GM21447 (cell line): ENCODE measurements at regions not wholly inside any gene's neighbourhood (a gene's known extent, or its start where the extent isn't known, plus 50 kb on each side); places are given as distances from the start of the nearest gene placed in this dataset.
"Not testable (repeated sequence)": the region's sequence is repeated elsewhere in the genome, so short reads cannot be mapped to it uniquely, and the experiment has no call there.

Experiments used
- ATAC-seq: cut with Tn5 transposase; IDR thresholded peaks from one replicate; pipeline ENCODE4 v1.9.1; 2021; ENCODE audit not compliant: unreplicated experiment

DNA sequence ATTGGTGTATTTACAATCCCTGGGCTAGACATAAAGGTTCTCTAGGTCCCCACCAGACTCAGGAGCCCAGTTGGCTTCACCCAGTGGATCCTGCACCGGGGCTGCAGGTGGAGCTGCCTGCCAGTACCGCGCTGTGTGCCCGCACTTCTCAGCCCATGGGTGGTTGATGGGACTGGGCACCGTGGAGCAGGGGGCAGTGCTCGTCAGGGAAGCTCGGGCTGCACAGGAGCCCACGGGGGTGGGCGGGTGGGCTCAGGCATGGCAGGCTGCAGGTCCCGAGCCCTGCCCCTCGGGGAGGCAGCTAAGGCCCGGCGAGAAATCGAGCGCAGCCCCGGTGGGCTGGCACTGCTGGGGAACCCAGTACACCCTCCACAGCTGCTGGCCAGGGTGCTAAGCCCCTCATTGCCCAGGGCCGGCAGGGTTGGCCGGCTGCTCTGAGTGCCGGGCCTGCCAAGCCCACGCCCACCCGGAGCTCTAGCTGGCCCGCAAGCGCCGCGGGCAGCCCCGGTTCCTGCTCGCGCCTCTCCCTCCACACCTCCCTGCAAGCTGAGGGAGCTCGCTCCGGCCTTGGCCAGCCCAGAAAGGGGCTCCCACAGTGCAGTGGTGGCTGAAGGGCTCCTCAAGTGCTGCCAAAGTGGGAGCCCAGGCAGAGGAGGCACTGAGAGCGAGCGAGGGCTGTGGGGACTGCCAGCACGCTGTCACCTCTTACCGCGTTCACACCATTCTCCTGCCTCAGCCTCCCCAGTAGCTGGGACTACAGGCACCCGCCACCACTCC is 353.5 kb upstream of the HS6ST1 start:
- ATAC-seq: not testable (repeated sequence)

DNA sequence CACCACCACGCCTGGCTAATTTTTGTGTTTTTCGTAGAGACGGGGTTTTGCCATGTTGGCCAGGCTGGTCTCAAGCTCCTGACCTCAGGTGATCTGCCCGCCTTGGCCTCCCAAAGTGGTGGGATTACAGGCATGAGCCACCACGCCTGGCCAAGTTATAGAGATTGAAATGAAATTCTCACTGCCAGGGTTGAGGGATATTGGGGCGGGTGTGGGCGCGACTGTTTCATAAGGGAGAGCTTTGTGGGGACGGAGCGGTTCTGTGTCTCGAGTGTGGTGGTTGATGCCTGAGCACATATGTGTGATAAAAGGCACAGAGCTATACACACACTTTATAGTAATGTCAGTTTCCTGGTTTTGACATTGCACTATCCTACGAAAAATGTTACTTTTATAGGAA is 361.0 kb upstream of the HS6ST1 start:
- not testable (repeated sequence) for ATAC-seq

DNA sequence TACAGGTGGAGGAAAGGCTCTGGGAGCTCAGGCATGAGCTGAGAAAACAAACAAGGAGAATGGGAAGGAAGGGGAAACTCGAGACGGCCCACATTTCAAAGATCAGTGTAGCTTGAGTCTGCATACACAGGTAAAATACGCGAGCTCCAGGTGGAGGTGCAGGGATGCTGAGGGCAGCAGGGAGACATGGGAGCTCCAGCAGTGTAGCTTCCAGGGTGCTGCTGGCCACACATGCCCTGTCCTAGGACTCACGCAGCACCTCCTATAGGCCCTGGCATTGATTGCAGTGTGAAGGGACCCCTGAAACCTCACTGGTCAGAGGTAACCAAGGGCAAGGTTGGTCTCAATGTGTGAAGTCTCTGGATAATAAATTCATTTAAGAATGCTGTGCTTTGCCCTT is 362.8 kb upstream of the HS6ST1 start:
- no peak for ATAC-seq

DNA sequence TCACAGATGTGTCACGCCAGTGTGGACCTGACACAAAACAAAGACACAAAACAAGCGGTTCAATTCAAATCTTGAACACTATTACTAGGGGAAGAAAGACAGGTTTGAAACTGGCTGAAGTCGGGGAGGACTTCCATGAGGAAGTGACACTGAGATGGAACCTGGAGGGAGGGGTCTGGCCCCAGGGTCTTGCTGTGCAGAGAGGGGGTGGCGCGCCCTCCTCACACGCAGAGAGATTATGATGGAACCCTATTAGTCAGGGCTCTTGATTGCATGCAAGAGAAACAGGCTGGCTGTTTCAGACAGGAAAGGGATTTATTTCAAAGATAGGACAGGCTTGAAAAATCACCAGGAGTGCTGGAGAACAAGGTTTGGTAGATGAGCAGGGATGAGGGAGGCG is 363.6 kb upstream of the HS6ST1 start:
- ATAC-seq: no peak

DNA sequence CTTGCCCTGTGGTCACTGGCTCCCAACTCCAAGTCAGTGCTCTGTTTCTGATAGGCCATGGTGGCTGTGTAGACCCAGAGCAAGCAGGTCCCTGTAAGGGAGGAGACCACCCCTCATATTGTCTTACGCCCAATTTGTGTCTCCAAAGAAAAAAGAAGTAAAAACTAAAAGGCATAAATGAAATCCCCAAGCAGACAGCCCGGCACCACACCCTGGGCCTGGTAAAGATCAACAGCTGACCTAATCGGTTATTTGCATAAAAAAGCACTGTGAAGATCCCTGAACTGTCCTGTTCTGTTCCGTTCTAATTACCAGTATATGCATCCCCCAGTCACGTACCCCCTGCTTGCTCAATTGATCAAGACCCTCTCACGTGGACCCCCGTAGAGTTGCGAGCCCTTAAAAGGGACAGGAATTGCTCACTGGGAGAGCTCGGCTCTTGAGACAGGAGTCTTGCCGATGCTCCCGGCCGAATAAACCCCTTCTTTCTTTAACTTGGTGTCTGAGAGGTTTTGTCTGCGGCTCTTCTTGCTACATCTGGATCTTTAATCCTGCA is 364.1 kb upstream of the HS6ST1 start:
- ATAC-seq: no peak

DNA sequence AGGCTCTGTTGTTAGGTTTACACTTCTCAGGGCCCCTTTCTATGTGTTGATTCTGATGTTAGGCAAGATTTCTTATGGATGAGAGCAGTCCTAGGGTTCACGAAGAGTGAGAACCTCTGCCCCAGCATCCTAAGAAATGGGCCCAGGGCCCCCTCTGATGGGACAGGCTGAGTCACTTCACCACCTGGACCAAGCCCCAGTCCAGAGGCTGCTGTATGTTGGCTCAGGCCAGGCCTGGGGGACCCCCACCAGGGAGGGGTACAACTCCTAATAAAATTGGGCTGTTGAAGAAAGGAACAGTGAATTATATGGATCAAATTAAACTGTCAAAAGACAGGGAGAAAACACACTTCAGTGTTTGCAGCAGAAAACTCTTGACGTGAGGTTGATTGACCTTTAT is 365.9 kb upstream of the HS6ST1 start:
- no peak for ATAC-seq

DNA sequence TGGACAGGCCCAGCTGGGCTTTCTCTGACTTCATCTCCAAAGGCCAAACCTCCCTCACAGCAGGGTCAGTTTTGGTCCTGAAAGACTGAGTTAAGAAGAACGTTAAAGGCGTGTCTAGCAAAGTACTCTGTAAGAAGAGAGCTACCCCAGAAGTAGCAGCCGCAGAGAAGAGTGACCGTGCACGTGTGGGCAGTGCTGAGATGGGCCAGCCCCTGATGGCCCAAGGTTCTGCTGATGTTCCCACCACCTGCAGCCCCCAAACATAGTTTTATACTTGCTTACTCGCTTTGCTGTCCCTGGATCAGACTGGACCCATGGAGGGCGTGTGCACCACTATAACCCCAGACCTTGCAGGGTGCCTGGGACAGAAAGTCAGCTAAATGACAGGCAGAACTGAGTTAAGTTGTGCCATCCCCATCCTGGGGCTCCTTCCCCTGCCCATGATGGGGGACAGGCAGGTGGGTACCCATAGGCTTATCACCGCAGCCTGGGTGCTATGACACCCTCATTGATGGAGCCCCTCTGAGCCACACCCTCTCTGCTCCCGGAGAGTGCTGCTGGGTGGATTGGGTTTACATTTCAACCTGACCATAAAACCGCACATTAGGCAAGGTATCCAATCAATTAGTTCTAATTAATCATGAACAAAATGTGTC is 367.3 kb upstream of the HS6ST1 start:
- ATAC-seq: peak; percentile 47

DNA sequence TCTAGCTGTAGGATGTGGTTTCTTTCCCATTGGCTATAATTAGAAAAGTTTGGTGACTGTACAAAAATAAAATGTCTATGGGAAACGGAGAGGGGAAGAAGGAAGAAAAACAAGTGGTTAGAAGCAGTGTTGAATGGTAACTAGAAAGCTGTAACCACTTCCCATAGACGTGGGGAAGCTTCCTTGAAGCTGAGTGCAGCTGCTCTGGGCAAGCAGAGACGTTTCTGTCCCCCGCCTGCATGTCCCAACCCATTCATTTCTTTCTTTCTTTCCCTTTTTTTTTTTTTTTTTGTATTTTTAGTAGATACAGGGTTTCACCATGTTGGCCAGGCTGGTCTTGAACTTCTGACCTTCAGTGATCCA is 367.8 kb upstream of the HS6ST1 start:
- peak; percentile 87 for ATAC-seq

DNA sequence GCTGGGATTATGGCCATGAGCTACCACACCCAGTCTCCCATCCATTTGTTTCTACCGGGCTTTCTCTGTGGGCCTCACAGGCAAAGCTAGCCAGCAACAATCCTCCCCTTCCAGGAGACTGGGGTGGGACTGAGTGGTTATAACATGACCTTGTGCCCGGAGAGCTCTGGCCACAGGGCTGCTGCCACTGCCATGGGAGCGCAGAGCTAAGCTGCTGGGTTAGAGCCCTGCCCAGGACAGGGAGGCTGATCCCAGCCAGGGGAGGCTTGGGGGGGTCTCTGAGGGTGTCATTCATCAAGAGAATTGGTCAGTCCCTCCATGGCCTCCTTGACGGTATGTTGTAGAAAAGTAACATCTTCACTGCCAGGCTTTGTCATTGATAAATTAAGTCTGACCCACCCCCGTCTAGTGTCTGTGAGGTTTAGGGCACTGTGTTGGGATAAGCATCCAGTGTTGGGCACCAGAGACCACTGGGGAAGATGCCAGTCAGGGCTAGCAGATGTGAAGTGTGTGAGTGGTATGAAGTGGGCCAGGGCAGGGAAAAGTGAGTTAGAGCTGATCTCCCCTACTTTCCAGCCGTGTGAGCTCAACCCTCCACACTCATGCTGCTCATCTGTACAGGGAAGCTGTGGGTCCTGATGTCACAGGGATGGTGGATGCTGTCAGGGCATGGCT is 368.4 kb upstream of the HS6ST1 start:
- peak; percentile 4 for ATAC-seq

DNA sequence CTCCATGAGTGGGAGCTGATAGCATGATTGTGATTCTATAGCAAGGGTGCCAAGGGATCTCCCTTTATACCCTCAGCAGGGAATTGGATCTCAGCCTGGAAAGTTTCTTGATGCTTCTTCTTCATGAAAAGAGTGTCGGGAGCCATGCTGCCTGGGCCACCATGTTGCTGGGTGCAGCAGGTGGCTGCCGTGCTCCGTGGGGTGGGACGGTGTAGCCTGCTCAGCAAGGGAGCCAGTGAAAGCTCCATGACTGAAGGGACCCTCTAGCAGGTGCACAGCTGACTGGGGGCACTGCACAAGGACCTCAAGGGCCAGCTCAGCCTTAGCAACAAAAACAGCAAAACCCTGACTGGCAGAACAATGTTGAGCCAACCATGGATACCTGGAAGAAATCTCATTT is 368.9 kb upstream of the HS6ST1 start:
- no peak for ATAC-seq

DNA sequence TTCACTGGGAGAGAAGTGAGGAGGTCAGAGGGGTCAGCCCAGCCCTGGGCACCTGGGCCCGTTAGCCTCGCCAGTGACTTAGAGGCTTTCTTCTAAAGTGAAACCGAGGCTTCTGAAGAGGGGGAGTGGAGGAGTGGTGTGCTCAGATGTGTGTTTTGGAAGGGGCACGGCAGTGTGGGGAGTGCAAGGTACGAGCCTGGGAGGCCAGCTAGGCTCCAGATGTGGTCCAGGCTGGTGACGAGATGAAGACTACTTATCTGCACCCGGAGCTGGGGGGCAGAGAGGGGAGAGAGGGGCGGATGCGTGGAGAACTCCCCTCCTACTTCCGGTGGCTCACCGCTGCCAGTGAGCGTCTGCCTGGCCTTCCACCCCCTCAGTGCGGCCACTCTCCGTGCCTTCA is 371.3 kb upstream of the HS6ST1 start:
- no peak for ATAC-seq

DNA sequence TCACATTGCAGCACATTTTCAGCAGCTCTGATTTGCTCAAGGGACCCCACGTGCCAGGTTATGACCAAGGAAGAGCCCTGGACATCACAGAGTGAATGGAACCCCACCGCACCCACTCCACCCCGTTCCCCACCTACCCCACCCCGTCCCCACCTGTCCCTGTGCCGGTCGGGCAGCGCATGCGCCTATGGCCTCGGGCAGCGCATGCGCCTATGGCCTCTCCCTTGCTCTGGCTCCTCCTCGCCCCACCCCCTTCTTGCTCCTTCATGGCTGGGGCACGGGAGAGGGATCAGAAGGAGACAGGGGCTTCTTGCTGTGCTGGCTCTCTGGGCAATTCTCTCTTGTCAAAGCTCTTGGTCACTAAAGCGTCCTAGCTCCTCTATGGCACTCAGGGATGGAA is 371.8 kb upstream of the HS6ST1 start:
- ATAC-seq: no peak

DNA sequence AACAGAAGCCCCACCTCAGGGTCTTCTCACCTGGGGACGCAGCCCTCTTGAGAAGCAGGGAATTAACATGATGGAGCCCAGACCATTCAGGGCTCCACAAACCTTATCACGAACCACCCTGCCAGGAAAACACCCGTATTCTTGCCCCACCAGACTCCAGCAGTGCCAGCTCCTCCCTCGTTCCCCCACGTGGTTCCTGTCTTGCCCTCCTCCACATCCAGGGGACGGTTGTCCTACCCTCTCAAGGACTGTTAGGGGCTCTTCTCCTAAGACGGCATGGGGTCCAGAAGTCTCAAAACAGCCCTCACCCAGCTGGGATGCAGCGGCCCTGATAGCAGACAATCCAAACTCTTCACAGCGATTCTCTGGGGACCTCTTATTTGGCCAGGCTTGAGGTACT is 372.2 kb upstream of the HS6ST1 start:
- no peak for ATAC-seq

DNA sequence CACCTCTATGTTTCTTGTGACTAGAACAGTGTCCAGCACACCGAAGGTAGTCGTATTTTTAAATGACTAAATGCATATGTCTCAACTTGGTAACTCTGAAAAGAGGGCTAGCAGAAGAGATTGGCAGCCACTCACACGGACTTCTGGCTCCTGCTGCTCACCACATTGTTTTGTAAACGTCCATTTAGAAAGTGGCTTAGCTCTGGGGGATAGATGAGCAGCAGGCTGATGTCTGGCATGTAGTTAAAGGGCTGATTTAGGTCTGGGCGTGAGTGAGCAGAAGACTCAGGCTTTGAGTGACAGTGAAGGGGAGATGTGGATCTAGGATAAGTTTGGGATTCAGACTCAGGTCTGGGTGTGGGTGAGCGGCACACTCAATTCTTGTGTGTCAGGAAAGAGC is 372.9 kb upstream of the HS6ST1 start:
- ATAC-seq: no peak

DNA sequence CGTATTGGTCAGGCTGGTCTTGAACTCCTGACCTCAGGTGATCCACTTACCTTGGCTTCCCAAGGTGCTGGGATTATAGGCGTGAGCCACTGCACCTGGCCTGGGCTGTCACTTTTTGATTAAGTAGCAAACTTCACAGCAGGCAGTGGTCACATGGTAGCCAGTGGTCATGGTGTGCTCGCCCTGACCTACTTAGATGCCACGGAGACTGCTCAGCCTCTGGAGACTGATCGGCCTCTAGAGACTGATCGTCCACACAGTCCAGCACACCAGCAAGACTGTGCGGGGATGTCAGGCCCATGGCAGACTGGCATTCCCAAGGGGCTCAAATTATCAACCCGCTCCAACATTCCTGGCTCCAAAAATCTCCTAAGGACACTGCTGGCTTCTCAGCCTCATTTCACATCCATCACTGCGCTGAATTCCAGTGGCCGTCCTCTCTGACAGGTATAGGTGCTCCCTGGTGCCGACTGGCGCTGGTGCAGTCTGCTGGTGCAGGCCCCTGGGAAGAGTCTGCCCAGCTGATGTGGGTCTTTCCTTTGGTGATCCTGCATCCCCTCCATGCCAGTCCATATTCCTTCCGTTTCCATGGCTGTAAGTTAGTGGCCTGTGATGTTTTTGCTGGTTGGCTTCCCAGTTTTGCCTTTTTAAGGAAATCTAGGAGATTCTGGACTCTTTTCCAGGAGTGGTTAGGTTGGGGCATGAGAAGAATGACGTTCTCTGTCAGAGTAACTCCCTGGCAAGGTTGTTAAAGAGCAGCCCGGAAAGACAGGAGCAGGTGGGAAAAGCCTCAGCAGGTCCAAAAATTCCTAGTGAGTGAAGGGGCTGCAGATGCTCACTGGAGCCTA is 374.5 kb upstream of the HS6ST1 start:
- no peak for ATAC-seq

DNA sequence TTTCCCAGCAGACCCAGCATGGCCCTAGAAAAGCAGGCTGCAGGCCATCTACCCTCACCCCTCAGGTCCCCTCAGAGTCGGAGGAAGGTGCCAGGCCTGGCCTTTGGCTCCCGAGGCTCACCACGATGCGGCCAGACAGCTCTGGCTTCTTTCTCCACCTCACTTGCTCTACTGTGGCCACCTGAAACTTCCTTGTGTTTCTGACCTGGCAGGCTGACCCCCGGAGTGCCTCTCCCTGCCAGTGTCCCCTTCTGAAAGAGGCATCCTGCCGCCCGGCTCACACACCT is 375.0 kb upstream of the HS6ST1 start:
- no peak for ATAC-seq

DNA sequence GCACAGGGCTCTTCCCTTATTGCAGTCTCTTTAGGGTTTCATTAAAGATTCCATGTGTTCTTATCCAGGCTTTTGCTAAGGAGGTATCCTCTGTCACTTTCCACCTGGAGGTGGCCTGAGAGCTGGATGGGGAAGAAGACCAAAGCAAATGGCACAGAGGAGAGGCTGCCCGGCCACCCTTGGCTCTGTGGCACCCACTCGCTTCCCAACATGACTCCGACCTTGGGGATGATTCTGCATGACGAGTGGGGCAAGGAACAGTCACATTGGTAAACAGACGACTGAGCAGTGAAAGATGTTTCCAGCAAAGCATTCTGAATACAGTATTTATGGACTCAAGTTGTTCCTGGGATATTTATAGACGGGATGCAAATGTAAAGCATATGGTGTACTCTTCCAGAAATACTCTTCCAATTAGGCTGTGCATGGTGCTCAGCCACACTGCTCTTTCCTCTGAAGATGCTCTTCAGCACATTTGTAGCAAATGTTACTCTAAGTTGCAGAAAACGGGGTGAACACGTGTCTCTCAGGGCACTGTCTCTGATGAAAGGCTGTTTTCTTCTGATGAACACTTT is 377.1 kb upstream of the HS6ST1 start:
- ATAC-seq: no peak

DNA sequence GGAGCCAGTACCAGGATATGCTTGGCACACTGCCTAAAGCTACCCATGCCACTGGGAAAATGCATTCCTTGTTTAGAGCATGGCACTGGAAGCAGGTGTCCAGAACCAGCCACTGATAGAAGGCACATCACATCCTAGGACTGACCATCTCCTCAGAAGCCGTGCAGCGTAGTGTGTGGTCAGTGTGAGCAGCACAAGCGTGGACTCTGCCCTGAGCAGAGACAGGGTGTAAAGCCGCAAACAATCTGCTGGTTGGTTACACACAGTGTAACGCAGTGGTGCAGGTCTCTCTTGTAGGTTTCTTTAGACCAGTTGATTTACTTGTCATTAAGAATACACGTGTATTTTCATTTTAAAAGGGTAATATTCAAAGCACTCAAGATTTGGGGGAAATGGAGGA is 377.8 kb upstream of the HS6ST1 start:
- ATAC-seq: no peak

DNA sequence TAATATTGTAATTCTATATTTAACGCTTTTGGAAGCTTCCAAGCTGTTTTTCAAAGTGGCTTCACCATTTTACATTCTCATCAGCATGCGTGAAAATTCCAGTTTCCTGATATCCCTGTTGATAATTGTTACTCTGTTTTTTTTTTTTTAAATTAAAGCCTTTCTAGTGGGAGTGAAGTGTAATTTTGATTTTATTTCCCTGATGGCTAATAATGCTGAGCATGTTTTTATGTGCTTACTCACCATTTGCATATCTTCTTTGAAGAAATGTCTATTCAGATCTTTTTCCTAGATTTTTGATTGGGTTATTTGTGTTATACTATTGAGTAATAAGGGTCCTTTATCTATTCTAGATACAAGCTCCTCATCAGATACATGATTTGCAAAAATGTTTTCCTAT is 382.8 kb upstream of the HS6ST1 start:
- ATAC-seq: no peak

DNA sequence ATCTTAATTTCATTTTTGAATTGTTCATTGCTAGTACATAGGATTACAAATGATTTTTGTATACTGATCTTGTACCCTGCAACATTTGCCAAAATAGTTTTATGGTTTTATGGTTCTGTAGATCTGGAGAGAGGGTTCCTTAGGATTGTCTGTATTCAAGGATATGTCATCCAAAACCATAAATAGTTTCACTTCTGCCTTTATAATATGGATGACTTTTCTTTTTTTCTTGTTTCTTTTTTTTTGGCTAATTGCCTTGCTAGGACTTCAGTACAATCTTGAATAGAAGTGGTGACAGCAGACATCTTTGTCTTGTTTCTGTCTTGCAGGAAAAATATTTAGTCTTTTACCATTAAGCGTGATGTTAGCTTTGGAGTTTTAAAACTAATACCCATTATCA is 383.9 kb upstream of the HS6ST1 start:
- ATAC-seq: no peak
